ENCODE measurements at regions not wholly inside any gene's neighbourhood (a gene's known extent, or its start where the extent isn't known, plus 50 kb on each side); places are given as distances from the start of the nearest gene placed in this dataset.
"Not testable (repeated sequence)": the region's sequence is repeated elsewhere in the genome, so short reads cannot be mapped to it uniquely, and the experiment has no call there.

GRCh38 chrX:42375086-42375485, 402.9 kb downstream of the PPP1R2C start:
- no peaks in the 10 kb centered on the region for H3K4me1 ChIP-seq (ENCODE audit: control insufficient read depth, insufficient read depth, low read length, poor library complexity, severe bottlenecking)
- no peaks in the 10 kb centered on the region for H3K27me3 Mint-ChIP-seq
- no peaks in the 10 kb centered on the region for H3K4me1 Mint-ChIP-seq
- no peak for ATAC-seq (ENCODE audit: low read depth in 2 of 2)
- no peaks in the 10 kb centered on the region for H3K9me3 ChIP-seq (ENCODE audit: control insufficient read depth in 2 of 2, low read length in 2 of 2)
- no peaks in the 10 kb centered on the region for H3K27me3 ChIP-seq (ENCODE audit: control insufficient read depth, insufficient read depth, low read length)
- H3K27ac ChIP-seq (ENCODE audit: insufficient read depth, low read length, poor library complexity, severe bottlenecking) = no peak overlapping the region
- H3K36me3 Mint-ChIP-seq = no peaks in the 10 kb centered on the region
- H3K9me3 Mint-ChIP-seq = peaks cover 0 to 3% (median 0%) of the 10 kb centered on the region in 7 donors
- no peak overlapping the region for H3K4me3 ChIP-seq (ENCODE audit: low read depth, low read length)
- no peak overlapping the region for H3K4me3 Mint-ChIP-seq
- no peak for DNase-seq
- no peaks in the 10 kb centered on the region for H3K36me3 ChIP-seq (ENCODE audit: control insufficient read depth, insufficient read depth, low read length)
- no peak overlapping the region for H3K27ac Mint-ChIP-seq

DNA sequence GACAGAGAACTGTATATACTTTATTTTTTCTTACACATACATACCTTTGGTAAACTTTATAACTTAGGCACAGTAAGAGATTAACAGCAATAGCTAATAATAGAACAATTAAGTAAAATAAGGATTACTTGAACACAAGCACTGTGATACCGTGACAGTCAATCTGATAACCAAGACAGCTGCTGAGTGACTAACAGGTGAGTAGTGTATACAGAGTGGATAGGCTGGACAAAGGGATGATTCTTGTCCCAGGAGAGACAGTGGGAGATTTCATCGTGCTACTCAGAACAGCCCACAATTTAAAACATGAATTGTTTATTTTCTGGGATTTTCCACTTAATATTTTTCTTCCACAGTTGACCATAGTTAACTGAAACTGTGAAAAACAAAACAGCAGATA, 411.8 kb downstream of the PPP1R2C start:
- no peak overlapping the region for H3K4me3 Mint-ChIP-seq
- Histone ChIP-seq H3K27me3 (ENCODE audit: control insufficient read depth, insufficient read depth, low read length) (no peaks in the 10 kb centered on the region), H3K36me3 (ENCODE audit: control insufficient read depth, insufficient read depth, low read length) (no peaks in the 10 kb centered on the region), H3K4me3 (ENCODE audit: low read depth, low read length) (no peak overlapping the region), H3K4me1 (ENCODE audit: control insufficient read depth, insufficient read depth, low read length, poor library complexity, severe bottlenecking) (no peaks in the 10 kb centered on the region), H3K27ac (ENCODE audit: insufficient read depth, low read length, poor library complexity, severe bottlenecking) (no peak overlapping the region), H3K9me3 (ENCODE audit: control insufficient read depth in 2 of 2, low read length in 2 of 2) (no peaks in the 10 kb centered on the region)
- H3K27me3 Mint-ChIP-seq = no peaks in the 10 kb centered on the region
- H3K27ac Mint-ChIP-seq = no peak overlapping the region
- no peaks in the 10 kb centered on the region for H3K4me1 Mint-ChIP-seq
- no peak for DNase-seq
- H3K36me3 Mint-ChIP-seq = no peaks in the 10 kb centered on the region
- peaks cover 0 to 2% (median 0%) of the 10 kb centered on the region in 7 donors for H3K9me3 Mint-ChIP-seq
- no peak for ATAC-seq (ENCODE audit: low read depth in 2 of 2)

DNA sequence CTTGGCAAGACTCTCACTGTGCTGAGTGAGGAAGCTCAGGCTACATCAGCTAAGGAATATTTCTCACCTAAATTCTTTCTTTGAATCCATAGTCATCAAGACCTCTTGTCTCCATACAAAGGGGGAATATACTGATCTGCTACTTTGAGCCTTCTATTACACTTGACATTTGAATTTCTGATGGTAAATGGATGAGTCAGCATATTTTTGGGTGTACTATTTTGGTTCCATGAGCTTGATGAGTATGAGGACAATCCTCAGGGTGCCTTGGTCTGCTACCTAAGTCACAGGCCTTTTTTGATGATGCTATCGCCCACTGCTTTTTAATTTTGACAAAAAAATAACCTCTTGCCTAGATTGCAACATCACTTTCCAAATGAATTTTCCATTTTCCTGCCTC, 415.7 kb downstream of the PPP1R2C start:
- ATAC-seq (ENCODE audit: low read depth in 2 of 2) (no peak), DNase-seq (no peak)
- Mint-ChIP-seq H3K27me3 (no peaks in the 10 kb centered on the region), H3K27ac (no peak overlapping the region), H3K4me1 (no peaks in the 10 kb centered on the region), H3K36me3 (no peaks in the 10 kb centered on the region), H3K9me3 (peaks cover 0 to 2% (median 0%) of the 10 kb centered on the region in 7 donors), H3K4me3 (no peak overlapping the region)
- no peaks in the 10 kb centered on the region for H3K27me3 ChIP-seq (ENCODE audit: control insufficient read depth, insufficient read depth, low read length)
- no peak overlapping the region for H3K4me3 ChIP-seq (ENCODE audit: low read depth, low read length)
- no peaks in the 10 kb centered on the region for H3K36me3 ChIP-seq (ENCODE audit: control insufficient read depth, insufficient read depth, low read length)
- no peaks in the 10 kb centered on the region for H3K9me3 ChIP-seq (ENCODE audit: control insufficient read depth in 2 of 2, low read length in 2 of 2)
- H3K4me1 ChIP-seq (ENCODE audit: control insufficient read depth, insufficient read depth, low read length, poor library complexity, severe bottlenecking) = no peaks in the 10 kb centered on the region
- no peak overlapping the region for H3K27ac ChIP-seq (ENCODE audit: insufficient read depth, low read length, poor library complexity, severe bottlenecking)

- H3K4me3 Mint-ChIP-seq; H3K9me3 ChIP-seq (ENCODE audit: control insufficient read depth in 2 of 2, low read length in 2 of 2); H3K4me3 ChIP-seq (ENCODE audit: low read depth, low read length); DNase-seq; ATAC-seq (ENCODE audit: low read depth in 2 of 2); H3K27me3 ChIP-seq (ENCODE audit: control insufficient read depth, insufficient read depth, low read length); H3K27ac Mint-ChIP-seq; H3K27ac ChIP-seq (ENCODE audit: insufficient read depth, low read length, poor library complexity, severe bottlenecking); H3K4me1 ChIP-seq (ENCODE audit: control insufficient read depth, insufficient read depth, low read length, poor library complexity, severe bottlenecking); H3K4me1 Mint-ChIP-seq; H3K36me3 Mint-ChIP-seq; H3K36me3 ChIP-seq (ENCODE audit: control insufficient read depth, insufficient read depth, low read length); H3K27me3 Mint-ChIP-seq: not testable (repeated sequence)
- H3K9me3 Mint-ChIP-seq = peaks cover 0 to 11% (median 1%) of the 10 kb centered on the region in 7 donors
Observed at GRCh38 chrX:42342981-42343380, 419.6 kb upstream of the CASK start.

All from CD4-positive, CD25-positive, alpha-beta regulatory T cell (primary cell).